ENCODE measurements at regions not wholly inside any gene's neighbourhood (a gene's known extent, or its start where the extent isn't known, plus 50 kb on each side); places are given as distances from the start of the nearest gene placed in this dataset.

DNA sequence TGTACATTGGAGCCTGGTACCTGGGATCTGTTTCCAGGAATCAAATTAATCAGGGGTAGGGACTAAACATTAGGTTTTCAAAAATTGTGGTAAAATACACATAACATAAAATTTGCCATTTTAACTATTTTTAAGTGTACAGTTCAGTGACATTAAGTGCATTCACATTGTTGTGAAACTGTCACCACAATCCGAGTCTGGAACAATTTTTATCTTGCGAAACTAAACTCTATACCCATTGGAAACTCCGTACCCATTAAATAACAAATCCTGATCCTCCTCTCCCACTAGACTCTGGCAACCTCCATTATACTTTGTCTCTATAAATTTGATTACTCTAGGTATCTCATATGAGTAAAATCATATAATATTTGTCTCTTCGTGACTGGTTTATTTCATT is 486.2 kb downstream of the GADD45G start:
- TF ChIP-seq, protein P1, sequence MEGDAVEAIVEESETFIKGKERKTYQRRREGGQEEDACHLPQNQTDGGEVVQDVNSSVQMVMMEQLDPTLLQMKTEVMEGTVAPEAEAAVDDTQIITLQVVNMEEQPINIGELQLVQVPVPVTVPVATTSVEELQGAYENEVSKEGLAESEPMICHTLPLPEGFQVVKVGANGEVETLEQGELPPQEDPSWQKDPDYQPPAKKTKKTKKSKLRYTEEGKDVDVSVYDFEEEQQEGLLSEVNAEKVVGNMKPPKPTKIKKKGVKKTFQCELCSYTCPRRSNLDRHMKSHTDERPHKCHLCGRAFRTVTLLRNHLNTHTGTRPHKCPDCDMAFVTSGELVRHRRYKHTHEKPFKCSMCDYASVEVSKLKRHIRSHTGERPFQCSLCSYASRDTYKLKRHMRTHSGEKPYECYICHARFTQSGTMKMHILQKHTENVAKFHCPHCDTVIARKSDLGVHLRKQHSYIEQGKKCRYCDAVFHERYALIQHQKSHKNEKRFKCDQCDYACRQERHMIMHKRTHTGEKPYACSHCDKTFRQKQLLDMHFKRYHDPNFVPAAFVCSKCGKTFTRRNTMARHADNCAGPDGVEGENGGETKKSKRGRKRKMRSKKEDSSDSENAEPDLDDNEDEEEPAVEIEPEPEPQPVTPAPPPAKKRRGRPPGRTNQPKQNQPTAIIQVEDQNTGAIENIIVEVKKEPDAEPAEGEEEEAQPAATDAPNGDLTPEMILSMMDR (IDR thresholded peaks at IDR 0.05; ENCODE audit: low read length) = no peak
- no peak for TF ChIP-seq EZH2 (optimal IDR thresholded peaks at IDR 0.05; ENCODE audit: low read depth, low read length)
- TF ChIP-seq EZH2phosphoT487 (IDR thresholded peaks at IDR 0.05; ENCODE audit: low read length) = no peak
- Histone ChIP-seq H3K4me2 (ENCODE audit: low read depth, low read length) (no peak overlapping the region), H3K4me1 (ENCODE audit: low read length) (no peaks in the 10 kb centered on the region), H3K36me3 (replicated peaks; ENCODE audit: insufficient read depth, low read length) (no peaks in the 10 kb centered on the region), H4K20me1 (ENCODE audit: insufficient read depth, low read length) (no peaks in the 10 kb centered on the region), H3K9me2 (replicated peaks; ENCODE audit: insufficient read depth, low read length) (no peaks in the 10 kb centered on the region), H3K27me3 (replicated peaks; ENCODE audit: insufficient read depth, low read length) (no peaks in the 10 kb centered on the region), H2AFZ (ENCODE audit: low read length) (no peak overlapping the region), H3K79me2 (ENCODE audit: low read length) (no peaks in the 10 kb centered on the region), H3K4me3 (ENCODE audit: low read length) (no peak overlapping the region), H3K27ac (ENCODE audit: low read length) (no peak overlapping the region), H3K9me3 (replicated peaks; ENCODE audit: insufficient read depth, low read length) (no peaks in the 10 kb centered on the region), H3F3A (ENCODE audit: insufficient read depth, low read length) (no peaks in the 10 kb centered on the region), H3K9ac (ENCODE audit: low read length) (no peak overlapping the region)
- no peak for DNase-seq

DNA sequence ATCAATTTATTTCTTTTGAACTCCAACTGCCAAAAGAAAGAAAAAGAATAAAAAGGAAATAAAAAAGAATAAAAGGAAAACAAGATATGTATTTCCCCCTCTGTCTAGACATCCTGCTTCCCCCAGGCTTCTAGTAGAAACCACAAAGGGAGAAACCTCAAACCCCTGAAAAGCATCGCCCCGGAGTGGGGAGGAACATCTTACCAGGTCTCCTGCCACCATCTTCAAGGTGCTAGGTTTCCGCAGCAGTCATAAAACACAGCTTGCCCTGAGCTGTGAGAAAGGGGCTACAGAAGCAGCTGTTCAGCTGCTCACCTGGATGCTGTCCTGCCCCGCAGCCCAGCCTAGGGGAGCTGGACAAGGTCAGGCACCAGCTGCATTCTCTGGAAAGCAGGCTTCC is 487.7 kb downstream of the GADD45G start:
- Histone ChIP-seq H3K36me3 (replicated peaks; ENCODE audit: insufficient read depth, low read length) (no peaks in the 10 kb centered on the region), H3K4me3 (ENCODE audit: low read length) (no peak overlapping the region), H3K4me2 (ENCODE audit: low read depth, low read length) (no peak overlapping the region), H2AFZ (ENCODE audit: low read length) (no peak overlapping the region), H3K9me3 (replicated peaks; ENCODE audit: insufficient read depth, low read length) (no peaks in the 10 kb centered on the region), H3K4me1 (ENCODE audit: low read length) (no peaks in the 10 kb centered on the region), H3K9me2 (replicated peaks; ENCODE audit: insufficient read depth, low read length) (no peaks in the 10 kb centered on the region), H3K79me2 (ENCODE audit: low read length) (no peaks in the 10 kb centered on the region), H3K27ac (ENCODE audit: low read length) (no peak overlapping the region), H3K9ac (ENCODE audit: low read length) (no peak overlapping the region), H3F3A (ENCODE audit: insufficient read depth, low read length) (no peaks in the 10 kb centered on the region), H4K20me1 (ENCODE audit: insufficient read depth, low read length) (no peaks in the 10 kb centered on the region), H3K27me3 (replicated peaks; ENCODE audit: insufficient read depth, low read length) (no peaks in the 10 kb centered on the region)
- TF ChIP-seq EZH2phosphoT487 (IDR thresholded peaks at IDR 0.05; ENCODE audit: low read length) (no peak), EZH2 (optimal IDR thresholded peaks at IDR 0.05; ENCODE audit: low read depth, low read length) (no peak)
- TF ChIP-seq, protein P1 (IDR thresholded peaks at IDR 0.05; ENCODE audit: low read length) = no peak
- DNase-seq = no peak

DNA sequence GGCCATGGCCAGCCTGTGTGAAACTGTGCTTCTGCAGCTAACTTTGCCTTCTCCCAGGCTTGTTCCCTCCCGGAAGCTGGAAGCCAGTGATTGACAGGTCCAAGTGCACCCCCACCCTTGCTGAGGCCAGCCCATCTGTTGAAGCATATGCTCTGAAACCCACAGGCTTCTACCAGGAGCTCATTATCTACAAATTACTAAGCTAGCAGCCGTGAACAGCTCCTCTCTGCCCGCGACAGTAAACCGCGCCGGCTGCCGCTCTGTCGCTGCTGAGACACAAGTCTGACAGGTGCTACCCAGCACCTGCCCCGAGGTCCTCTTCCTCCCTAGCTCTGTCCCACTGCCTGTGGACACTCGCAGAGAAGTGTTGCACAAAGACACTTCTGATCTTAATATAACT is 490.9 kb downstream of the GADD45G start:
- H3K9me3 ChIP-seq (replicated peaks; ENCODE audit: insufficient read depth, low read length) = no peaks in the 10 kb centered on the region
- H3K27me3 ChIP-seq (replicated peaks; ENCODE audit: insufficient read depth, low read length) = no peaks in the 10 kb centered on the region
- no peak overlapping the region for H3K4me3 ChIP-seq (ENCODE audit: low read length)
- no peaks in the 10 kb centered on the region for H3F3A ChIP-seq (ENCODE audit: insufficient read depth, low read length)
- H3K4me2 ChIP-seq (ENCODE audit: low read depth, low read length) = no peak overlapping the region
- TF ChIP-seq EZH2phosphoT487 (IDR thresholded peaks at IDR 0.05; ENCODE audit: low read length) (no peak), EZH2 (optimal IDR thresholded peaks at IDR 0.05; ENCODE audit: low read depth, low read length) (no peak)
- TF ChIP-seq, protein P1 (IDR thresholded peaks at IDR 0.05; ENCODE audit: low read length) = no peak
- no peak overlapping the region for H2AFZ ChIP-seq (ENCODE audit: low read length)
- no peak for DNase-seq
- H4K20me1 ChIP-seq (ENCODE audit: insufficient read depth, low read length) = no peaks in the 10 kb centered on the region
- no peaks in the 10 kb centered on the region for H3K9me2 ChIP-seq (replicated peaks; ENCODE audit: insufficient read depth, low read length)
- H3K36me3 ChIP-seq (replicated peaks; ENCODE audit: insufficient read depth, low read length) = no peaks in the 10 kb centered on the region
- no peaks in the 10 kb centered on the region for H3K79me2 ChIP-seq (ENCODE audit: low read length)
- no peak overlapping the region for H3K9ac ChIP-seq (ENCODE audit: low read length)
- no peak overlapping the region for H3K27ac ChIP-seq (ENCODE audit: low read length)
- no peaks in the 10 kb centered on the region for H3K4me1 ChIP-seq (ENCODE audit: low read length)
